Right lobe of liver (tissue), 4 donors: ENCODE measurements at regions not wholly inside any gene's neighbourhood (a gene's known extent, or its start where the extent isn't known, plus 50 kb on each side); places are given as distances from the start of the nearest gene placed in this dataset.

Experiments
- POLR2A ChIP-seq: fragments of 450-650 bp; IDR thresholded peaks from one replicate; pipeline ENCODE4 v1.6.1; 2017; ENCODE audit warnings: antibody characterized with exemption, mild to moderate bottlenecking
- TF ChIP-seq, protein P1 (sequence below), 4 donors: fragments of 200-600 bp in 3 of 4; fragments of 450-650 bp in 1 of 4; IDR thresholded peaks; one replicate each; pipeline versions ENCODE4 v1.5.1 to v1.8.0; 2016 to 2022; ENCODE audit warnings: antibody characterized with exemption in 4 of 4, mild to moderate bottlenecking in 2 of 4
- donor health status: DM: no; HTN: no; CAD: no.
- donor health status: DM: no; HTN: no; CAD: no.
- donor health status: DM: no; HTN: yes; CAD: no.

DNA sequence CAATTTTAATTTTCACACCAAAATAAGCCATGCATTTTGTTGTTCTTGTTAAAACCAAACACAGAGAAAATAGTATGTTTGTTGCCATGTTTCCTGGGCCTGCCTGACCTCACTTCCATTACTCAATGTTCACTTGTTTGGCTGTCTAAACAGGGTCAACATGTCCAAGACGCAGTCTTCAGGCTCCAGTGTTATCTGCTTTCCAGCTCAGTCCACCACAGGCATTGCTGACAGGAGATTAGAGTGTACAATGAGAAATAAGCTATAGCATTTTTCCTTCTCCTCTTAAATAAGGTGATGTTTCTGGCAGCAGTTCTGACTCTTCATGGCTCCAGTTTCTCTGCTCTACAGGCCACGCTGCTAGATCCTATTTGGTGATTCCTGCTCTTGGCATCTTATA is 1030.5 kb downstream of the KCNT2 start:
- TF ChIP-seq POLR2A: no peak
- TF ChIP-seq, protein P1, sequence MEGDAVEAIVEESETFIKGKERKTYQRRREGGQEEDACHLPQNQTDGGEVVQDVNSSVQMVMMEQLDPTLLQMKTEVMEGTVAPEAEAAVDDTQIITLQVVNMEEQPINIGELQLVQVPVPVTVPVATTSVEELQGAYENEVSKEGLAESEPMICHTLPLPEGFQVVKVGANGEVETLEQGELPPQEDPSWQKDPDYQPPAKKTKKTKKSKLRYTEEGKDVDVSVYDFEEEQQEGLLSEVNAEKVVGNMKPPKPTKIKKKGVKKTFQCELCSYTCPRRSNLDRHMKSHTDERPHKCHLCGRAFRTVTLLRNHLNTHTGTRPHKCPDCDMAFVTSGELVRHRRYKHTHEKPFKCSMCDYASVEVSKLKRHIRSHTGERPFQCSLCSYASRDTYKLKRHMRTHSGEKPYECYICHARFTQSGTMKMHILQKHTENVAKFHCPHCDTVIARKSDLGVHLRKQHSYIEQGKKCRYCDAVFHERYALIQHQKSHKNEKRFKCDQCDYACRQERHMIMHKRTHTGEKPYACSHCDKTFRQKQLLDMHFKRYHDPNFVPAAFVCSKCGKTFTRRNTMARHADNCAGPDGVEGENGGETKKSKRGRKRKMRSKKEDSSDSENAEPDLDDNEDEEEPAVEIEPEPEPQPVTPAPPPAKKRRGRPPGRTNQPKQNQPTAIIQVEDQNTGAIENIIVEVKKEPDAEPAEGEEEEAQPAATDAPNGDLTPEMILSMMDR (IDR thresholded peaks at IDR 0.05): no peak
